Body of pancreas (tissue), 4 donors: ENCODE measurements at regions not wholly inside any gene's neighbourhood (a gene's known extent, or its start where the extent isn't known, plus 50 kb on each side); places are given as distances from the start of the nearest gene placed in this dataset.

Experiments used
- POLR2A ChIP-seq, 3 donors: fragments of 450-650 bp; IDR thresholded peaks; one replicate each; pipeline ENCODE4 v1.6.1; 2016; ENCODE audit warnings: antibody characterized with exemption in 3 of 3, mild to moderate bottlenecking in 2 of 3
- TF ChIP-seq, protein P1 (sequence below), 7 experiments: fragments of 450-650 bp in 4 of 7; fragments of 200-600 bp in 3 of 7; sonication (generic) in 3 of 7; IDR thresholded peaks; one replicate each; pipeline ENCODE4 v1.5.1; 2016 to 2019; ENCODE audit warnings: antibody characterized with exemption in 7 of 7

DNA sequence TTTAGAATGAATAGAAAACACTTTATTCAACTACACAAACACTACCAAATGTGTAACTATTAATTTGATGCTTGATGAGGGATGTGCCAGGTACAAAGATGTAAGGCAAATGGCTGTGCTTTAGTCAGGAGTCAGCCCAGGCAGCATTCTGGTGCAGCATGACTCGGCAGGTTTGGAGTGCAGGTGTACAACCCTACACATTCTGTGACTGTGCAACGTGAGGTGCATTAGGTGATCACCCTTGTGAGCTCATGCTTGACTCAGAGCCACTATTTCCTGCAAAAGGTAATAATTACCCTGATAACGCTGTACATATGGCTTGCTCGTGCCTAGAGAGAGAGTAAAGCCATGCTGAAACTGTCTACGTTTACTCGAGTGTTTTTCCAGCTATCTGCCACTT is 288.7 kb upstream of the DSEL start:
- TF ChIP-seq POLR2A (IDR thresholded peaks at IDR 0.05): no peak
- TF ChIP-seq, protein P1, sequence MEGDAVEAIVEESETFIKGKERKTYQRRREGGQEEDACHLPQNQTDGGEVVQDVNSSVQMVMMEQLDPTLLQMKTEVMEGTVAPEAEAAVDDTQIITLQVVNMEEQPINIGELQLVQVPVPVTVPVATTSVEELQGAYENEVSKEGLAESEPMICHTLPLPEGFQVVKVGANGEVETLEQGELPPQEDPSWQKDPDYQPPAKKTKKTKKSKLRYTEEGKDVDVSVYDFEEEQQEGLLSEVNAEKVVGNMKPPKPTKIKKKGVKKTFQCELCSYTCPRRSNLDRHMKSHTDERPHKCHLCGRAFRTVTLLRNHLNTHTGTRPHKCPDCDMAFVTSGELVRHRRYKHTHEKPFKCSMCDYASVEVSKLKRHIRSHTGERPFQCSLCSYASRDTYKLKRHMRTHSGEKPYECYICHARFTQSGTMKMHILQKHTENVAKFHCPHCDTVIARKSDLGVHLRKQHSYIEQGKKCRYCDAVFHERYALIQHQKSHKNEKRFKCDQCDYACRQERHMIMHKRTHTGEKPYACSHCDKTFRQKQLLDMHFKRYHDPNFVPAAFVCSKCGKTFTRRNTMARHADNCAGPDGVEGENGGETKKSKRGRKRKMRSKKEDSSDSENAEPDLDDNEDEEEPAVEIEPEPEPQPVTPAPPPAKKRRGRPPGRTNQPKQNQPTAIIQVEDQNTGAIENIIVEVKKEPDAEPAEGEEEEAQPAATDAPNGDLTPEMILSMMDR (IDR thresholded peaks at IDR 0.05): no peak
